ENCODE measurements at regions not wholly inside any gene's neighbourhood (a gene's known extent, or its start where the extent isn't known, plus 50 kb on each side); places are given as distances from the start of the nearest gene placed in this dataset.

DNA sequence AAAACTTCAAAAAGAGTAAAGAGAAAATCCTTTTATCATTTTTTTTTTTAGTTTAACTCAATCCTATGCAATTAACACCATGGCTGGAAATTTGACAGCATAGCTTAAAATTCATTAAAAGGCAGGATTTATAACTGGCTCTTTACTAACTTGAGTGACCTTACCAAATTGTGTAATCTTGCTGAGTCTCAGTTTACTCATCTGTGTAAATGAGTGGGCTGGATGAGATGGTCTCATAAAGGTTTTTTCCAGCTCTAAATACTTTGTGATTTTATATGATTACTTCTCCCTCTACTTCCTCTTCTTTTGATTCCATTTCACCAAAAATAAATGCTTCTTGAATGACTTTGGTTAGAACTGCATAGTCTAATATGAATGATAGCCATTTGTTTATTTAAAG, 234.9 kb upstream of the SATB1 start:
- TF ChIP-seq, protein P1, sequence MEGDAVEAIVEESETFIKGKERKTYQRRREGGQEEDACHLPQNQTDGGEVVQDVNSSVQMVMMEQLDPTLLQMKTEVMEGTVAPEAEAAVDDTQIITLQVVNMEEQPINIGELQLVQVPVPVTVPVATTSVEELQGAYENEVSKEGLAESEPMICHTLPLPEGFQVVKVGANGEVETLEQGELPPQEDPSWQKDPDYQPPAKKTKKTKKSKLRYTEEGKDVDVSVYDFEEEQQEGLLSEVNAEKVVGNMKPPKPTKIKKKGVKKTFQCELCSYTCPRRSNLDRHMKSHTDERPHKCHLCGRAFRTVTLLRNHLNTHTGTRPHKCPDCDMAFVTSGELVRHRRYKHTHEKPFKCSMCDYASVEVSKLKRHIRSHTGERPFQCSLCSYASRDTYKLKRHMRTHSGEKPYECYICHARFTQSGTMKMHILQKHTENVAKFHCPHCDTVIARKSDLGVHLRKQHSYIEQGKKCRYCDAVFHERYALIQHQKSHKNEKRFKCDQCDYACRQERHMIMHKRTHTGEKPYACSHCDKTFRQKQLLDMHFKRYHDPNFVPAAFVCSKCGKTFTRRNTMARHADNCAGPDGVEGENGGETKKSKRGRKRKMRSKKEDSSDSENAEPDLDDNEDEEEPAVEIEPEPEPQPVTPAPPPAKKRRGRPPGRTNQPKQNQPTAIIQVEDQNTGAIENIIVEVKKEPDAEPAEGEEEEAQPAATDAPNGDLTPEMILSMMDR (IDR thresholded peaks at IDR 0.05; ENCODE audit: insufficient read depth, low read depth, low read length, missing control alignments): no peak
- H3K4me3 ChIP-seq (ENCODE audit: low read depth, low read length): no peak overlapping the region
- DNase-seq (ENCODE audit: low read depth): no peak

DNA sequence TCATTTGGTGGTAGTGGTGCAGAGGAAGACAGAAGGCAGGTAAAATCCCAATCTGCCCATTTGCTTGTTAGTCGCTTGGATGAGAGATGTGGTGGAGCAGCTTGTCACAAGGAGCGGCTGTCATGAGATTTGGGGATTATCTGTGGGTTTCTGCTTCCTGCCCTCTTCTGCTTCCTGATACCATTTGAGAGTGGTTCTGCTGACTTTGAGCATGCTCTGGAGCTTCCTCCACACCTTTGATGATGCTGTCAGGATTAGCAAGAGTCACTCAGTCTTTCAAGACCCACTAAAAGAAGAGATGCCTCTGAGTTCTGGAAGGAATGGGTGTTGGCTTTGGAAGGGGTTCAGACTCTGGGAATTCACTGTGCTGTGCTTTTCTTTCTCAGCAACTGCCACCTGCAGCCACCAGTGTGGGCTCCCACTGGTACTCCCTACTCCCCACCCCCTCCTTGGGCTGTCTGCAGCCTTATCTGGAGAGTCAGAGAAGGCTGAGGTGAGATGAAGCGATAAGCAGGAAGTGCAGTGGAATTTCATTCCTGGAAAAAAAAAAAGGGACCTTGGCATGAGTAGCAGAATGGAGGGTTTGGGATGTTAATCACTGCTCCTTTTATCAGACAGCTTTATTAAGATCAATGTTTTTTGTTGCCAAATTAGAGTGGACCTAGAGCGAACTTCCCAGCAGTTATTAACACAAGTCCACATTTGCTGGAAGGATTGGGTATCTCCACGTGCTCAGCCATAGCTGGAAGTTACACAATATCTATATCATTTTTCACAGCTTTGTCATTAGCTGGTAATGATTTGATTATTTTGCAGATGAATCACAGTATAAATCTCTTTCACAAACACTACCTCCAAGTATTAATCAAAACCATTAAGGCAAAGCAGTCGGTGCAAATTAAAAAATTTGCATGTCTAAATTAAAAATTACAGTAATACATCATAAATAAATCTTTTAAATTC, 233.0 kb upstream of the SATB1 start:
- TF ChIP-seq, protein P1 (IDR thresholded peaks at IDR 0.05; ENCODE audit: insufficient read depth, low read depth, low read length, missing control alignments): no peak
- H3K4me3 ChIP-seq (ENCODE audit: low read depth, low read length): no peak overlapping the region
- no peak for DNase-seq (ENCODE audit: low read depth)

DNA sequence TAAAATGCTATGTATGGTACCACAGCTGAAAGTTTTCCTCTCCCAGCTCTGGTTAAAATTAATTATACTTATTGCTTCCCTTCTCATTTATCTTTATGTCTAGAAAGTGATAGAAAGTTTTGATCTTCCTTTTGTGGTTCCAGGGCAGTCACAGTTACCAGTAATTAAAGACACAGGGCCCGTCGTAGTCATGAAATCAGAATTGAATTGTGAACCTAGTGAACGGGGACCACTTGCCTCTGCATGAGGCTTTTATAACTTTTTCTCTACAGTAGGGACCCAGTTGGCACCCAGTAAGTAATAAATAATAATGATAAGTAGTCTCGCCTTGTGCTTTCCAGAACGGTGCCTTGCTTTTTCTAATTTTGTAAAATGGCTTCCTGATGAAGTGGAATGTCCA, 231.7 kb upstream of the SATB1 start:
- TF ChIP-seq, protein P1 (IDR thresholded peaks at IDR 0.05; ENCODE audit: insufficient read depth, low read depth, low read length, missing control alignments): no peak
- no peak overlapping the region for H3K4me3 ChIP-seq (ENCODE audit: low read depth, low read length)
- no peak for DNase-seq (ENCODE audit: low read depth)

DNA sequence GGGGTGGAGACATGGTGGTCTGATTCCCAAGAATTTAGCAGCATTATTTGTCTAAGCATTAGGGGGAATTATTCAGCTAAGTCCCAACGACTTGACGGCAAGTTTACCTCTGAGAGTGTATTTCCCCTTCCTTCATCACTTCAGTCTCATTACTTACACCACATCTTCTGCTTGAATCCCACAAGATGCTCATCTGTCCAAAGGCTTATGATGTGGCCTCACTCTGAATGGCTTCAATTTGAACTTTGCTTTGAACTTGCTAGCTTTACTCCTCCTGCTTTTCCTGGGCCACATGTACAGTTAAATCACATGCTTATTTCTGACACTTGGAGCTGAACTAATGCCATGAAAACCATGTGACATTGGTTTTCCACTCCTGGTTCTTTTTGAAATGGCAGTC, 231.3 kb upstream of the SATB1 start:
- TF ChIP-seq, protein P1 (IDR thresholded peaks at IDR 0.05; ENCODE audit: insufficient read depth, low read depth, low read length, missing control alignments): no peak
- H3K4me3 ChIP-seq (ENCODE audit: low read depth, low read length): no peak overlapping the region
- no peak for DNase-seq (ENCODE audit: low read depth)

DNA sequence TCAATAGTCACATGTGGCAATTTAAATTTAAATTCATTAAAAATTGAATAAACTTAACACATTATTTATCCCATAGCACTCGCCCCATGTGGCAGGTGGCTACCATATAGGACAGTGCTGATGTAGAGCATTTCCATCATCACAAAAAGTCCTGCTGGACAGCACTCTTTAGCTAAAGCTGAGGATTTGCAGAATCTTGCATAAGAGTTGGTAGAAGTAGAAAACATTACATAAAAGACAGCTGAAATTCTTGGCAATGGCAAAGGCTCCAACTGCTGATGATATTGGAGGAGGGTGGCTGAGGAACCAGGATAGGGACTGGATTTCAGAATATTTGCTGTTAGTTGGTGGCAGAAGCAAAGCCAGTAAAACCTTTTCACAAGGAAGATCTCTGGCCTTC, 230.7 kb upstream of the SATB1 start:
- no peak overlapping the region for H3K4me3 ChIP-seq (ENCODE audit: low read depth, low read length)
- TF ChIP-seq, protein P1 (IDR thresholded peaks at IDR 0.05; ENCODE audit: insufficient read depth, low read depth, low read length, missing control alignments): no peak
- no peak for DNase-seq (ENCODE audit: low read depth)

DNA sequence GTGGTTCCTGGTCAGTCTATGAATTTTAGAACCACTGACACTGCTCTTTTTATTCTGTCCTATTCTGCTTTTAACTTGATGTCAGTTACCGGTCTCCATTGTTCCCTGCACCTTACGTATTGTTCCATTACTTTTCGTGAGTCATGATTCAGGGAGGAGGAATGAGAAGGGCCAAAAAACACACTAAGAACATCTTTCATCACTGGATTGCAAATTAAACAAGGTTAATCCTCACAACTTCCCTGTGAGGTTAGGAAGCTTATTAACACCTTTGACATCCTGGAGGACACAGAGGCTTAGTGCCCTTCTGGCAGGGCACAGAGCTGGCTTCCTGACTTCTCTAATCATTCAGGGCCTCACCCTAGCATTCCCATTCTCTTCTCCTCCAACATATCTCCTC, 227.6 kb upstream of the SATB1 start:
- TF ChIP-seq, protein P1 (IDR thresholded peaks at IDR 0.05; ENCODE audit: insufficient read depth, low read depth, low read length, missing control alignments): no peak
- no peak overlapping the region for H3K4me3 ChIP-seq (ENCODE audit: low read depth, low read length)
- no peak for DNase-seq (ENCODE audit: low read depth)
